IMR-90 (cell line): ENCODE measurements at regions not wholly inside any gene's neighbourhood (a gene's known extent, or its start where the extent isn't known, plus 50 kb on each side); places are given as distances from the start of the nearest gene placed in this dataset.

Source experiments
- CEBPB ChIP-seq: IDR thresholded peaks from 2 replicates; pipeline ENCODE4 v1.6.1; 2012; ENCODE audit warnings: low read depth, low read length, improper control_type of control experiment
- CHD1 ChIP-seq: IDR thresholded peaks from 2 replicates; pipeline ENCODE4 v1.6.1; 2012; ENCODE audit warnings: low read depth, low read length, improper control_type of control experiment
- CTCF ChIP-seq: conservative IDR thresholded peaks from 2 replicates; pipeline ENCODE4 v1.5.1; 2012; ENCODE audit warnings: mild to moderate bottlenecking, low read depth, low read length, improper control_type of control experiment
- ELK1 ChIP-seq: fragments of 150-350 bp; IDR thresholded peaks from 2 replicates; pipeline ENCODE4 v1.6.1; 2016; ENCODE audit warnings: low read depth, mild to moderate bottlenecking, low read length, moderate library complexity, borderline replicate concordance
- MAFK ChIP-seq: IDR thresholded peaks from 2 replicates; pipeline ENCODE4 v1.6.1; 2012; ENCODE audit warnings: low read depth, low read length, improper control_type of control experiment
- MAZ ChIP-seq: IDR thresholded peaks from 2 replicates; pipeline ENCODE4 v1.6.1; 2012; ENCODE audit warnings: low read depth, mild to moderate bottlenecking, low read length, improper control_type of control experiment, moderate library complexity, borderline replicate concordance
- POLR2A ChIP-seq: IDR thresholded peaks from 2 replicates; pipeline ENCODE4 v1.6.1; 2012; ENCODE audit warnings: mild to moderate bottlenecking, low read depth, low read length
- RCOR1 ChIP-seq: IDR thresholded peaks from 2 replicates; pipeline ENCODE4 v1.6.1; 2012; ENCODE audit warnings: mild to moderate bottlenecking, low read length, improper control_type of control experiment; ENCODE audit not compliant: insufficient replicate concordance
- RFX5 ChIP-seq: IDR thresholded peaks from 2 replicates; pipeline ENCODE4 v1.8.0; 2012; ENCODE audit warnings: low read depth, mild to moderate bottlenecking, low read length, moderate library complexity
- SMC3 ChIP-seq: fragments of 150-350 bp; IDR thresholded peaks from 2 replicates; pipeline ENCODE4 v1.6.1; 2016; ENCODE audit warnings: low read depth, mild to moderate bottlenecking, antibody characterized with exemption, low read length, moderate library complexity
- USF2 ChIP-seq: fragments of 150-350 bp; IDR thresholded peaks from 2 replicates; pipeline ENCODE4 v1.6.1; 2017; ENCODE audit warnings: mild to moderate bottlenecking, antibody characterized with exemption, low read length, low read depth

- TF ChIP-seq CTCF: no peak
- no peak for TF ChIP-seq POLR2A
- TF ChIP-seq RFX5: no peak
- TF ChIP-seq RCOR1: no peak
- TF ChIP-seq ELK1: no peak
- no peak for TF ChIP-seq CEBPB
- TF ChIP-seq USF2: no peak
- TF ChIP-seq MAZ: no peak
- no peak for TF ChIP-seq CHD1
- no peak for TF ChIP-seq MAFK
- TF ChIP-seq SMC3: no peak
These were observed 119.2 kb upstream of the TTC29 start for GRCh38 chr4:147064856-147065255.
